OCI-LY3 (cell line): ENCODE measurements at regions not wholly inside any gene's neighbourhood (a gene's known extent, or its start where the extent isn't known, plus 50 kb on each side); places are given as distances from the start of the nearest gene placed in this dataset.

Source experiments
- CTCF ChIP-seq: fragments of 200-600, 300-600 bp; sonication (generic); IDR thresholded peaks from 2 replicates; pipeline ENCODE4 v1.5.1; 2014; ENCODE audit warnings: antibody characterized with exemption, low read length, low read depth
- EZH2phosphoT487 ChIP-seq: fragments of 200-600 bp; shearing (Covaris generic); IDR thresholded peaks from 2 replicates; pipeline ENCODE4 v1.6.1; 2018; ENCODE audit warnings: antibody characterized with exemption, mixed run types, low read depth

GRCh38 chr4:156113138-156113765, 159.6 kb upstream of the CTSO start:
- peak; percentile 67 for TF ChIP-seq CTCF
- no peak for TF ChIP-seq EZH2phosphoT487
